Erythroblast (primary cell): ENCODE measurements at regions not wholly inside any gene's neighbourhood (a gene's known extent, or its start where the extent isn't known, plus 50 kb on each side); places are given as distances from the start of the nearest gene placed in this dataset.

Experiments used
- GATA1 ChIP-seq: IDR thresholded peaks from 2 replicates; pipeline ENCODE4 v1.6.1; 2011; ENCODE audit warnings: low read depth, mild to moderate bottlenecking, control low read depth, low read length, moderate library complexity
- POLR2A ChIP-seq: IDR thresholded peaks from 2 replicates; pipeline ENCODE4 v1.6.1; 2011; ENCODE audit warnings: mild to moderate bottlenecking, low read length

GRCh38 chr1:193661385-193661784 lies 475.0 kb upstream of the B3GALT2 start:
- TF ChIP-seq POLR2A (no peak), GATA1 (no peak)
